ENCODE measurements at regions not wholly inside any gene's neighbourhood (a gene's known extent, or its start where the extent isn't known, plus 50 kb on each side); places are given as distances from the start of the nearest gene placed in this dataset.

- H3K27ac ChIP-seq (ENCODE audit: low read depth): no peak overlapping the region
- H3K27me3 ChIP-seq (ENCODE audit: insufficient read depth): no peaks in the 10 kb centered on the region
- H4K20me1 ChIP-seq (replicated peaks; ENCODE audit: insufficient read depth): no peaks in the 10 kb centered on the region
- TF ChIP-seq ZNF114 (CRISPR knock-in tag; IDR thresholded peaks at IDR 0.05) (no peak), STAT1 (IDR thresholded peaks at IDR 0.05; ENCODE audit: unreplicated experiment) (no peak), ZNF462 (CRISPR knock-in tag; IDR thresholded peaks at IDR 0.05) (no peak), POLR2AphosphoS5 (IDR thresholded peaks at IDR 0.05; ENCODE audit: low read depth) (no peak), ZNF331 (CRISPR knock-in tag; IDR thresholded peaks at IDR 0.05; ENCODE audit: low read depth) (no peak), CTCF (conservative IDR thresholded peaks at IDR 0.05; ENCODE audit: low read depth in 2 of 2) (no peak), NANOG (IDR thresholded peaks at IDR 0.05; ENCODE audit: borderline replicate concordance) (no peak), CREB1 (CRISPR knock-in tag; IDR thresholded peaks at IDR 0.05; ENCODE audit: low read depth) (no peak), ETS1 (IDR thresholded peaks at IDR 0.05) (no peak), REST (IDR thresholded peaks at IDR 0.05; ENCODE audit: unreplicated experiment) (no peak), JUNB (IDR thresholded peaks at IDR 0.05; ENCODE audit: unreplicated experiment) (no peak)
- no peak overlapping the region for H3K4me3 Mint-ChIP-seq
- no peaks in the 10 kb centered on the region for H3K4me1 ChIP-seq (ENCODE audit: insufficient read depth)
- peaks cover 12% of the 10 kb centered on the region for H3K27me3 Mint-ChIP-seq (ENCODE audit: insufficient read depth, low read depth, poor library complexity)
- no peaks in the 10 kb centered on the region for H3K4me1 Mint-ChIP-seq
- H3K79me2 ChIP-seq (replicated peaks; ENCODE audit: insufficient read depth): no peaks in the 10 kb centered on the region
- no peak overlapping the region for H3K4me2 ChIP-seq
- no peak for DNase-seq (ENCODE audit: low spot score)
- H3F3A ChIP-seq (replicated peaks; ENCODE audit: low read depth): no peaks in the 10 kb centered on the region
- H3K9me3 Mint-ChIP-seq: peaks cover 77% of the 10 kb centered on the region
- H3K36me3 Mint-ChIP-seq (ENCODE audit: low read depth): peaks cover 27% of the 10 kb centered on the region
- ATAC-seq: no peak
- H3K4me3 ChIP-seq: no peak overlapping the region
- H3K27ac Mint-ChIP-seq: no peak overlapping the region
- no peaks in the 10 kb centered on the region for H3K36me3 ChIP-seq (ENCODE audit: insufficient read depth)
- no peaks in the 10 kb centered on the region for H3K9me2 ChIP-seq (ENCODE audit: insufficient read depth)
- H2AFZ ChIP-seq: no peak overlapping the region
These were observed 516.4 kb downstream of the GLRX3 start for GRCh38 chr10:130652544-130652943.

Measured in GM23338 (cell line).